ENCODE measurements at regions not wholly inside any gene's neighbourhood (a gene's known extent, or its start where the extent isn't known, plus 50 kb on each side); places are given as distances from the start of the nearest gene placed in this dataset.

DNA sequence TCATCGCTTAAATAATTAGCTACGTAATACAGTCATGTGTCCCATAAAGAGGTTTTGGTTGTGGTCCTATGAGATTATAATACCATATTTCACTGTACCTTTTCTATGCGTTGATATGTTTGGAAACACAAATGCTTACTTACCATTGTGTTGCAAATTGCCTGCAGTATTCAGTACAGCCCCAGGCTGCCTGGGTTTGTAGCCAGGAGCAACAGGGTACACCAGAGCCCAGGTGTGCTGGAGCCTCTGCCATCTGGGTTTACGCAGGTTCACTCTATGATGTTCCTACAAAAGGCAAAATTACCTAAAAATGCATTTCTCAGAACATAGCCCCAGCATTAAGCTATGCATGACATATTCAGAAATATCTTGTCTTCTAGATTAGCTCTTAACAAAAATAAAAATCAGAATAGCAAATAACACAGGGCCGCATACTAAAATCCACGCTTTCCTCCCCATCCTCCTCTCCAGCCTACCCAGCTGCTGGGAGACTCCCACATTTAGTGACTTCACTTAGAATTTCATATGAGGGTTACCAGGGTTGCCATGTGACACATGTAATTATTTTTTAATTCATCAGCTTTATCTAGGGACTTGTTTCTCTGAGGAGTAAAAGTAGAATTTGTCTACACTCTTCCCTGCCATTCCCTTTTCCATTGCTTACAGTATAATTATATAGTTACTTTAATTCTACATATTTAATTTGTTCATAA is 559.0 kb upstream of the ADARB2 start:
- CTCF ChIA-PET: interaction anchor here (0.6 kb wide), 1 partner anchor 15 kb away, joined by 3 read pairs; no protein-coding TSS in a partner anchor
- DNase-seq (ENCODE audit: low spot score): no peak

DNA sequence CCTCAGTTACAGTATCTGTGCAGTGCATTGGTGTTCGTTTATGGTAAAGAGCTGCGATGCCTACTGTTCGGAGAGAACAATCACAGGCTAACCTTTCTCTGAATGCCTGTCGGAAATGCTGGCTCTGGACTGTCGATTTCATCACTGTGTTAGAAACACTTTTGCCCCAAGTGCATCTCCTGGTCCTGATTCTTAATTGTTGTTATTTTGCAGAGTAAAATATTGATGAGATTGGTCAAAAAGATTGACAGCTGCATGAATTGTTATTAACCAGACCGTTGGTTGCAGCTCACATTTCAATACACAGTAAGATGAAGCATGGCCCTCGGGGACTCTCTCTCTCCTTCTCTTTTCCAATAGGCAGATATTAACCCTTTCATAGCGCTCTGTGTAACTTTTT is 557.4 kb upstream of the ADARB2 start:
- ChIA-PET CTCF (no interaction called here), POLR2A (ENCODE audit: low non-redundant PET) (no interaction called here)
- no peak overlapping the region for H3K27ac ChIP-seq
- TF ChIP-seq, protein P1, sequence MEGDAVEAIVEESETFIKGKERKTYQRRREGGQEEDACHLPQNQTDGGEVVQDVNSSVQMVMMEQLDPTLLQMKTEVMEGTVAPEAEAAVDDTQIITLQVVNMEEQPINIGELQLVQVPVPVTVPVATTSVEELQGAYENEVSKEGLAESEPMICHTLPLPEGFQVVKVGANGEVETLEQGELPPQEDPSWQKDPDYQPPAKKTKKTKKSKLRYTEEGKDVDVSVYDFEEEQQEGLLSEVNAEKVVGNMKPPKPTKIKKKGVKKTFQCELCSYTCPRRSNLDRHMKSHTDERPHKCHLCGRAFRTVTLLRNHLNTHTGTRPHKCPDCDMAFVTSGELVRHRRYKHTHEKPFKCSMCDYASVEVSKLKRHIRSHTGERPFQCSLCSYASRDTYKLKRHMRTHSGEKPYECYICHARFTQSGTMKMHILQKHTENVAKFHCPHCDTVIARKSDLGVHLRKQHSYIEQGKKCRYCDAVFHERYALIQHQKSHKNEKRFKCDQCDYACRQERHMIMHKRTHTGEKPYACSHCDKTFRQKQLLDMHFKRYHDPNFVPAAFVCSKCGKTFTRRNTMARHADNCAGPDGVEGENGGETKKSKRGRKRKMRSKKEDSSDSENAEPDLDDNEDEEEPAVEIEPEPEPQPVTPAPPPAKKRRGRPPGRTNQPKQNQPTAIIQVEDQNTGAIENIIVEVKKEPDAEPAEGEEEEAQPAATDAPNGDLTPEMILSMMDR (conservative IDR thresholded peaks at IDR 0.05; ENCODE audit: low read depth): no peak
- DNase-seq (ENCODE audit: low spot score): no peak

More for the DNA sequence above, 559.0 kb upstream of the ADARB2 start:
- TF ChIP-seq, protein P1 (conservative IDR thresholded peaks at IDR 0.05; ENCODE audit: low read depth): no peak
- H3K27ac ChIP-seq: no peak overlapping the region
- POLR2A ChIA-PET (ENCODE audit: low non-redundant PET): no interaction called here

DNA sequence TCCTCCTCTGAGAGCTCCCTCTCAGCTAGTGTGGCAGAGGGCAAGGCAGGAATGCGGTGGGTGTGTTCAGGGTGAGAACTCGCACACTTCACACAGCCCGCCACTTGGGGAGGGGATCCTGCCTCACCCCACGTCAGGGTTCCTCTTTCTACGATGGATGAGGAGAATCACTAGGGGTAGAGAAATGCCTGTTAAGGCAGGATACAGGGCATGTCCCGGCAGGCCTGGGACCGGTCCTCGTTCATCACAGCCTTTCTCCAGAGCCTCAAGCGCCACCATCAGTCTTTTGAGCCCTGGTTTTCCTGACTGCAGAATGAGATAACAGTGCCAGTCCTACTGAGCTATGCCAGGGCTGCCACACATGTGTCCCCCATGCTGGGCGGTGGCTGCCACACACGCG is 546.7 kb upstream of the ADARB2 start:
- TF ChIP-seq, protein P1 (conservative IDR thresholded peaks at IDR 0.05; ENCODE audit: low read depth): no peak
- ChIA-PET POLR2A (ENCODE audit: low non-redundant PET) (no interaction called here), CTCF (interaction anchor here (0.5 kb wide), 1 partner anchor 239 kb away, joined by 3 read pairs; no protein-coding TSS in a partner anchor)
- DNase-seq (ENCODE audit: low spot score): peak; percentile 13
- no peak overlapping the region for H3K27ac ChIP-seq

DNA sequence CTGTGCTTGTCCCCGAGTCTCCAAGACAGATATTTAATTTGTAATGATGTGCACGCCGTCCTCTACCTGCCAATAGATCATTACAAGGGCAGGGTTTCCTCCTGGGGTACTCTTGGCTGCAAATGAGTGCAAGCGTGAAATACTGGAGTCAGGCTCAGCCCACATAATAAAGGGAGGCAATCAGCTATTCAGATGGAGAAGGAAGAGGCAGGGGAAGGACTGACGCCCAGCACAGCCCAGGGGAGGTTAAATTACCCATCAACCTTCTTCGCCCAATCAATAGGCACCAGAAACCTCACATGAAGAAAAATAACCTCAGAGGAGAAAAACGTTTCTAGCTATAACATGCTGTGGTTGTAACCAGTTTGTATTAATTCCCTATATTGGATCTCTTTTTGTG is 544.9 kb upstream of the ADARB2 start:
- ChIA-PET CTCF (interaction anchor here (0.7 kb wide), 1 partner anchor 15 kb away, joined by 3 read pairs; no protein-coding TSS in a partner anchor), POLR2A (ENCODE audit: low non-redundant PET) (no interaction called here)
- H3K27ac ChIP-seq: no peak overlapping the region
- no peak for DNase-seq (ENCODE audit: low spot score)
- TF ChIP-seq, protein P1 (conservative IDR thresholded peaks at IDR 0.05; ENCODE audit: low read depth): no peak

DNA sequence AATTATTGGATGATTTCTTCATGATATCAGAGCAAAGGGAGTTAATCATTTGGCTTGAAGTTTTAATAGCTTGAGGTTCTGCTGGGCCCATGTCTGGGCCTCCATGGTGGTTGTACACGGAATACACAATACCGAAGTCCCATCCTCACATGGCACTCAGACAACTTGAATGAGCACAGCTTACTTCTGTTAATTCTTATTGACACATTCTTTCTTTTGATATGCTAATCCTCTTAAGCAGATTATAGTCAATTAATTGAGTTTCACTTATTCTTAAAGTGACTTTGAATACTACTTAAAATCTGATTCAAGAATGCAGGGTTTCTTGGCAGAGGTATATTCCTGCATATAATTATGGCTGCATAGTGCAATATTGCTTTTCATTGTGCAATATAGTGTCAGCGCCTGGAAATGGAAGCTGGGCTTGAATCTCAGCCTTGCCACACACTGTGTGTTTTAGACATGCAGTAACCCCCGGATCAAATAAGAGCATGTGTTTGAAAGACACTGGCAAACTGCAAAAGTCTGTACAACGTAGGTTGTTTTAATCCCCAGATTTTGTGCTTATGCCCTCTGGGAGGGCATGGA is 543.5 kb upstream of the ADARB2 start:
- ChIA-PET POLR2A (ENCODE audit: low non-redundant PET) (no interaction called here), CTCF (no interaction called here)
- TF ChIP-seq, protein P1 (conservative IDR thresholded peaks at IDR 0.05; ENCODE audit: low read depth): no peak
- no peak overlapping the region for H3K27ac ChIP-seq
- no peak for DNase-seq (ENCODE audit: low spot score)

DNA sequence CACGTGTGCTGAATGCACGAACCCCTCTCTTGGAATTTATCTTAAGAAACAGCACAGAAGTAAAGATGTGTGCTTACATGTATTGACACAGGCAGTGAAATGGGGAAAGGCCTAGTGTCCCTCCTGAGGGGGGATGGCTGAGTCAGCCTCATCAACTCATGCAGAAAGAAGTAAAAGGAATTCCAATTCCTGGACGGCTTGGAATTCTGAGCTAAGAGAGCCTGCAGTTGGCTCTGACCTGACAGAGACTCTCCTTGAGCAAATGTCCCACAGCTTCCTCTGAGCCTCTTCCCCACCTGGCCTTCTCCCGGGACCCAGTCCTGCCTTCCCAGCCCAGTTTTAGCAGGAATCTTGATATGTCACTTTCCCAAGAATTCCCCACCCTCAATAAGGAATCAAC is 542.4 kb upstream of the ADARB2 start:
- no peak for DNase-seq (ENCODE audit: low spot score)
- TF ChIP-seq, protein P1 (conservative IDR thresholded peaks at IDR 0.05; ENCODE audit: low read depth): no peak
- H3K27ac ChIP-seq: no peak overlapping the region
- CTCF ChIA-PET: no interaction called here
- POLR2A ChIA-PET (ENCODE audit: low non-redundant PET): no interaction called here
